ENCODE measurements at regions not wholly inside any gene's neighbourhood (a gene's known extent, or its start where the extent isn't known, plus 50 kb on each side); places are given as distances from the start of the nearest gene placed in this dataset.
"Not testable (repeated sequence)": the region's sequence is repeated elsewhere in the genome, so short reads cannot be mapped to it uniquely, and the experiment has no call there.

DNA sequence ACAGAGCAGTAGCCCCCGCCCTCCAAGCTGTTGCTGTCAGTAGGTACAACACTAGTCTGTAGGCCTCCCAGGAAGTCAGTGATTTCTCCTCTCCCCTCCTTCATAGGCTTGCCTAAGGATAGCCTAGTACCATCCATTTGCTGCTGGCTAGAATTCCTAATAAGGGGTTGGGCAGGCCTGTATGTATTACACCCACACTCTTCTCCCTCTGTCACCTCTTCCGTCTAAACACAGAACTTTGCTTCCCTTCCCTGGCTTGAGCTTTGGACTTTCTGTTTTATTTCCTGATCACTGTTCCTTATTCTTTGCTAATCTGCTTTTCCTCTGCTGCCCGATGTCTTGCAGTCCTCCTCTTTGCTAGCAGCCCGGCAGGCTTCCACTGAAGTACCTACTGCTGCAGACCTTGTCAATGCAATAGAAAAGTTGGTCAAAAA, 93.4 kb upstream of the UMPS start:
- no peak for DNase-seq (ENCODE audit: low read depth)

DNA sequence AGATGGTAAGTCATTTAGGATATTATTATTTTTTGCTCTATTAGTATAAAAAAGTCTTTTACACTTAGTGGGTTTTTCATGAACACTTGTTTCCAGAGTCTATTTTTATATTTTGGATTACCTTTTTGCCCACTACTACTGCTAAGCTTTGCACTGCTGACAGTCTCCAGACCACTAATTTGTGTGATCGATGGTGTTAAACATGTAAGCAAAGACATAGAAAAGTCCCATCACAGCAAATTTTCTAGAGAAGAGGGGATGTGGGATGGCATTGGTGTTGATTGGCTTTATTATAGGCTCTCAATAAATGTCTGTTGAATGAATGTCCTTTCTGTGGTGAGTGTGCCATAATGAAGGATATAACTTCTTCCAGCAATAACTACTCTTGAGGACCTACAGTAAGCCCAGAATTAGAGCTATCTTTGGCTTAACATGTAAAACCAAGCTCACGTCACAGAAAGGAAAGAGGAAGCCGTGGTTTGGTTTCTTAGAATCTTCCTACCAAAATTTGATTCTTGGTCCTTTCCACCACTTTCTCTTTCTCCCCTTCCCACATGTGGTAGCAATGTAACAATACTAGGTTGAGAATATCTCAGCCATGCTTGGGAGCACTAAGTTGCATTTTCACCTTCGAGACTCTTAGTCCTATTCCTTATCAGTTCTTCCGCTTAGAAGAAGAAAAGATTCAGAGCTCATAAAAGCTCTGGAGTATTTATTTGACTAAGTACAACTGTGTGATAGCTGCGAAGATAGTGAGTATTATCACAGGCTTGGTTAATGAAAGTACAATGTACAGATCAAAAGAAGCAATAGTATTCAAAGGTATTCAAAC, 90.6 kb upstream of the UMPS start:
- DNase-seq (ENCODE audit: low read depth): no peak

DNA sequence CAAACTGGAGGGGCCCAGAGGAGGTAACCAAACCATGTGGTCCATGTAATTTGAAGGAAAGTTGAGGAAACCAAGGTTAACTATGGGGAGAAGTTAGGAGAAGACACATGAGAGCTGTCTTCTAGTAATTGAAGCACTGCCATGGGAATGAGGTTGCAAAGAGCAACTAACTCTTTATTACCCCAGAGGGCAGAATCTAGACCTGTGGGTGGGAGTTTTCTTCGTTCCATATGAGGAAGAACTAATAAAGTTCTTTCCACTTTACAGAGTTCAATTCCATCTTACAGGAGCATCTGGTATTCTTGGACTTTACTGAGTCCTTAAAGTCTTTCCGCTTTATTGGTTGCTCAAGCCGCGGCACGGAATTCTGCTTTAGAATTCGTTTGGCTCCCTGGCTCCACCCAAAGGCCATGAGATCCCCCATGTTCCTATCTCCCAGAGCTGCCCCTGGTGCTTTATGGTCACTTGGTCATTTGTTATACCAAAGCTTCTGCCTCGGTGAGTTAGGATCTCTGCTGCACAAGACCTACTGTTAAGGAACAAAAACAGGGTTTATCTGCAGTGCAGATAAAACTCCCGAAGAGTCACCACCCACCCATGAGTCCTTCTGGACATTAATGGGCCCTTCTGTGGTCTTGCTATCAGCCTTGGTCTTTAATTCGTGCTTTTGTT, 89.5 kb upstream of the UMPS start:
- DNase-seq (ENCODE audit: low read depth): no peak

- DNase-seq (ENCODE audit: low read depth): no peak
Measured at GRCh38 chr3:124643453-124643852, 86.8 kb upstream of the UMPS start.

- DNase-seq (ENCODE audit: low read depth): not testable (repeated sequence)
Measured at GRCh38 chr3:124646186-124646585, 84.1 kb upstream of the UMPS start.

DNA sequence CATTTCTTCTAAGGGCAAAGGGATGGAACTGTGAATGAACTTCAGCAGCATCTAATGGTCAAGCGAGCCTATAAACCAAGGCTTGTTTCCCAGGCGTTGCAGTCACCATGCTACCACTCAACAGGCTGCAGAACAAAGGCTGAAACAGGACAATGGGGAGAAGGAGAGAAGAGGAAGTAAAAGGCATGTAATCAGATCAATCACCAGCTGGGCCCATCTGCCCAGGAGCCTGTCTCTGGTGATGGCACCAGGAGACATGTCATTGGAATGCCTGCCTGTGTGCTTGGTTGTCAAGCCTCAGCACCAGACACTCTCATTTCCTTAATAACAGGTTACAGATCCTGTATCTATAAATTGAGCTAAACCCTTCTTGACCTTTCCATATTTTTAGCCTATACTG, 81.7 kb upstream of the UMPS start:
- DNase-seq (ENCODE audit: low read depth): no peak

DNA sequence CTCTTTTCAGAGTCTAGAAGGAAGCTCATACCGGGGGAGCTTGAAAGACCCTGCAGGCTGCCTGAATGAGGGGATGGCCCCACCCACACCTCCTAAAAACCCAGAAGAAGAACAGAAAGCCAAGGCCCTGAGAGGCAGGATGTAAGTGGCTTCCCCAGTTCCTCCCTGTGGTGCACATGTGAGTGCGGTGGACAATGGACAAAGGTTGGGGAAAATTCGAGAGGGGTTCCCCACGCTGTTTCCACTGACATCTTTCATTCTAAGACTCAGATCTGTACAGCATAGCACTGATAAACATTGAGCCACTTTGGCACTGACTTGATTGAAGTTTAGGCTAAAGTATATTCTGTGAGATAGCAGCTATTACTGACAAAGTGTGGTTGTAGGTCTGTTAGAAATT, 79.5 kb upstream of the UMPS start:
- no peak for DNase-seq (ENCODE audit: low read depth)

GRCh38 chr3:124651416-124651815, 78.8 kb upstream of the UMPS start:
- not testable (repeated sequence) for DNase-seq (ENCODE audit: low read depth)

- no peak for DNase-seq (ENCODE audit: low read depth)
Measured at GRCh38 chr3:124652009-124652408, 78.2 kb upstream of the UMPS start.

DNA sequence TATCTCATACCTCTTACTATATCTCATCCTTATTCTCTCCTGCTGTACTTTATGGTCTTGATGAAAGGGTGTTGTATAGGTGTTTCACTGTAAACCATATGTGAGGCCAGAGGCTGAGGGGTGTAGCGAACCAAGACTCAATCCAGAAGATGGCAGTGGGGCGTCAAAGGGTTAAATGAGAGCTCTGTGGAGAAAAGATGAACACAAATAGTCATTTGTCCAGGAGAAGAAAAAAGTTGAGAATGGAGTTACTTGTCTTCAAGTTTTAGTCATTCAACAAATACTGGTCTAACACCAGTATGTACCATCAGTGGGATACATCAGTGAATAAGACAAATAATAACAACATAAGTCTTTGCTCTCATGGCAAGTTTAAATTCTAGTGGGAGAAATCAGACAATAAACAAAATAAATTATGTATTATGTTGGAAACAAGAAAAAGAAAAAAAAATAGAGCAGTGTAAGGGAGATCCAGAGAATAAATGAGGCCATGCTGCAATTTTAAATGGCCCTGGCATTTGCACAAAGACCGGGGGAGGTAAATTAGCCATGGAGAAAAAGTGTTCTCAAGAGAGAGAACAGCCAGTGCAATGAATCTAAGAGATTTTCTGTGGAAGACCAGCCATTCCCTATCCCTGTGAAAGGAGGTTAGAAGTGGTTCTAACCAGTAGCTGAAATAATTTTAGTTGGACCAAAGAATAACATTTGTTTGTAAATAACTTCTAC, 77.0 kb upstream of the UMPS start:
- DNase-seq (ENCODE audit: low read depth): no peak

DNA sequence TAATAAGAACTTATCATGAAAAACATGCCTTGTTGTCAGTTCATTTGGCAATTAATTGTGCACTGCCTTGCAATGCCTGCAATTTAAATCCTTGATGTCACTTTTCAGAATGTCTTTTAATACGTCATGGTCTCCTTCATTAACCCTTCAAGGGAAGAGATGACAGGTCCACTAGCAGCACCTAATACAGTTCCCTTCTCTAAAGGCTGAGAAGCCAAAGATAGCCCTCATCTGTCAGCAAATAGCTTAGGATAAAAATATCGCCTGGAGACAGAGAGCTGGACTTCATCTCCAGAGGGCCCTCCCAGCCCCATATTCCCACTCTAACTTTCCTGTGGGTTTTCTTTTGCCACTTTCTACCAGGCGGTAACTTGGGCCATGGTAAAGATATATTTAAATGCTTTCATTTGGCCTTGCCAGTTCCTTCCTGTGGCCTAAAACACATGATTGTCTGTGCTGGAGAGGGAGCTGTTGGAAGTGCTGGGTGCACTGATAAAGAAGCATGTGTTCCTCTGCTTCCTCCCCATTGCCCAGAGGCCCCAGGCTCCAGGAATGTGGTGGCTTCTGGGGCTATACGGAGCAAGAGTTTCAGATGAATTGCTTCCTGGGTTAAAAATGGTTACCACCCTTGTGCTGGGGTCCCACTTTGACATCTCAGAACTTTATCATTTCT, 76.3 kb upstream of the UMPS start:
- no peak for DNase-seq (ENCODE audit: low read depth)

DNA sequence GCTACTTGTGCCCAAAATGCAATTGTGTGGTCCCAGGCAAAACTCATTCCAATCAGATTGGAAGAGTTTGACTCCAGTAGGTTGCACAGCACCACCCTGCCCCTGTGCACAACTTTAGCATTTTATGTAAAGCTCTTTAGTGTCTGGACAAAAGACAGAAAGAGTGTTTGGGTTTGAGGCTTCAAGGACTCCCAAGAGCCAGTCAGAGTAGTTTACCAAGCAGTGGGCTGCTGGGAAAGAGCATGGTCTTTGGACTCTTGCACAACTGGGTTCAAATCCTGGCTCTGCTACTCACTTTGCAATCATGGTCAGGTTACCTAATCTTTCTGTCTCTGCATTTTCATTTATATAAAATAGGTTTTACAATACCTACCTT, 75.8 kb upstream of the UMPS start:
- no peak for DNase-seq (ENCODE audit: low read depth)

- no peak for DNase-seq (ENCODE audit: low read depth)
Measured at GRCh38 chr3:124656531-124656930, 73.7 kb upstream of the UMPS start.

- DNase-seq (ENCODE audit: low read depth): no peak
Measured at GRCh38 chr3:124657138-124657537, 73.1 kb upstream of the UMPS start.

DNA sequence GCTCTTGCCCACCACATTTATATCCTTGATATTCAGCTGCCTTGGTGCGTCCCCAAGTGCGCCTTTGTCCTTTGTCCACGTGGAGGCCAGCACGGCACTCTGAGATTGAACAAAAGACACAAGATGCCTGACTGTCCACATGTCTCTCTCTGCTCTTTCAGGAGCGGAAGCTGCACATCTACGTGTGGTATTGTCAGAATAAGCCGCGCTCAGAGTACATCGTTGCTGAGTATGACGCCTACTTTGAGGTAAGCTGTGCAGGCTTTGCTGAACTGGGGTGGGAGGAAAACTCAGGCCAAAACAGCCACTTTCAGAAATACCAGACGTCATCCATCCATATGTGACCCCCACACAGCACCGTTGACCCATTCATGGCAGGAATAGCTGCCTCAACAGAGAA, 72.0 kb upstream of the UMPS start:
- DNase-seq (ENCODE audit: low read depth): no peak

GRCh38 chr3:124659175-124659574, 71.1 kb upstream of the UMPS start:
- no peak for DNase-seq (ENCODE audit: low read depth)

DNA sequence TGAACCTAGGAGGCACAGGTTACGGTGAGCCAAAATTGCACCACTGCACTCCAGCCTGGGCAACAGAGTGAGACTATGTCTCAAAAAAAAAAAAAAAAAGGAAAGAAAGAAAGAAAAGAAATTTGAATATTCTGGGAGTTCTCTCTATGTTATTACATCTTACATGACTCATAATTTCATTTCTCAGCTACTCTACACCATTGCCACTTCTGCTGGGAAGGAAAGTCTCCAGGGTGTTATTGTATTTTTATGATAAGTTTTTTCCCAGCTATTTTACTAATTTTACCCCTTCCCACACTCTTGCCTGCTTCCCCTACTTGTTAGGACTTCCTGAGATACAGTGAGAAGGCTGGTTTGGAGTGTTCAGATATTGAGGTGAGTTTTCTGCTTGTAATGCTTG, 69.7 kb upstream of the UMPS start:
- DNase-seq (ENCODE audit: low read depth): no peak

DNA sequence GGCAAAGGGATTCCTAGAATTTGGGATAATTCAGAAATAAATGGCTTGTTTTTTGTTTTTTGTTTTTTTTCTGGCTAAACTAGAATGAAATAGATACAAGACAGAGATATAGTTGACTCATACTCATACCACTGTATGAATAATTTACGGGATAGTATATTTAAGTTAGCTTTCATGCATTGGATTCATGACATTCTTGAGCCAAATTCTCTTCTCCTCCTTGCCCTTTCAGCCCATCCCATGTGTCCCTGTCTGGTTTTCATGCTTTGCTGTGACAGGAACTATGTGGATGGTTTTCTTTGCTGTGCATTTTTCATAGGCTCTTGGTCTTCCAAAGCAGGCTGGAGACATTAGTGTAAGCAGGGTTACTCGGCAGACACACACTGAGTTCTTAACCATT, 66.6 kb upstream of the UMPS start:
- DNase-seq (ENCODE audit: low read depth): no peak

GRCh38 chr3:124664804-124665203, 65.4 kb upstream of the UMPS start:
- no peak for DNase-seq (ENCODE audit: low read depth)

GRCh38 chr3:124666067-124666466, 64.2 kb upstream of the UMPS start:
- DNase-seq (ENCODE audit: low read depth): no peak

DNA sequence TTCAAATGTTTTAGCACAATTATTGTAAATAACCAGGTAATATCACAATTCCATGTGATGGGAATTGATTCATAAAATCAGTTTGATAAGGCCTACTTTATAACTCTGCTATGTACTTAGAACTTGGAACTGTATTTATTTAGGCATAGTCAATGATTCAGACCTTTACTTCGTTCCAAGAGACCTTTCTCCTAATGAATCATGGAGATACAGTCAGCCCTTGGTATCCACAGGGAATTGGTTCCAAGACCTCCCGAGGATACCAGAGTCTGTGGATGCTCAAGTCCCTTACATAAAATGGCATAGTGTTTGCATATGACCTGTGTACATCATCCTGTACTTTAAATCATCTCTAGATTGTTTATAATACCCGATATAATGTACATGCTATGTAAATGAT, 60.8 kb upstream of the UMPS start:
- no peak for DNase-seq (ENCODE audit: low read depth)

DNA sequence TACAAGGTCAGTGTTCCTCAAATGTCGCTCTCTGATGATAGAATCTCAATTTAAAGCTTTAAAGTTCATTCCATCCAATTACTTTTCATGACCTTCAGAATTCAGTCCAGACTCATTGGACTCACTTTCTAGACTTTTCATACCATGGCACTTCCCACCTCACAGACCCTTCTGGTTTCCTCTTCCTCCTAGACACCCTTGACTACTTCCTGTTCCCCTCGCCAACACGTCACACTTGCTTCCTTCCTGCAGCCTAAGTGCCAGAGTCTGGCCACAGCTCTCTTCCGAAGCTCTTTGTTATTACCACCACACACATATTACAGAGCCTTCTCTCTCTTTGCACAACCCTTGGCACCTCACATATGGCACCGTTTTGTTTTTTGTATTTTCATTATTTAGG, 59.1 kb upstream of the UMPS start:
- DNase-seq (ENCODE audit: low read depth): no peak

DNA sequence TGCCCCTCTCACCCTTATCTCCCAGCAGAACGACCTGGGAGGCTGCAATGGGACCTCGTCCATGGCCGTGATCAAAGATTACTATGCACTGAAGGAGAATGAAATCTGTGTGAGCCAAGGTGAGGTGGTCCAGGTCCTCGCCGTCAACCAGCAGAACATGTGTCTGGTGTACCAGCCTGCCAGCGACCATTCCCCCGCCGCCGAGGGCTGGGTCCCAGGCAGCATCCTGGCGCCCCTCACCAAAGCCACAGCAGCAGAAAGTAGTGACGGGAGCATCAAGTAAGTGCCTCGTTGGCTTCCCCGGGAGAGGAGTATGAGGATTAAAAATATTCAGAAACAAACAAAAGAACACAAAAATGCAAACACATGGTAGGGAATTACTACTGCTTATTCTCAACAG, 55.9 kb upstream of the UMPS start:
- no peak for DNase-seq (ENCODE audit: low read depth)

Data from stimulated activated CD8-positive, alpha-beta memory T cell treated with anti-CD3 and anti-CD28 coated beads, Interleukin-15, amount 100 ng/mL, for 24 hours (primary cell).